ENCODE measurements at regions not wholly inside any gene's neighbourhood (a gene's known extent, or its start where the extent isn't known, plus 50 kb on each side); places are given as distances from the start of the nearest gene placed in this dataset.

DNA sequence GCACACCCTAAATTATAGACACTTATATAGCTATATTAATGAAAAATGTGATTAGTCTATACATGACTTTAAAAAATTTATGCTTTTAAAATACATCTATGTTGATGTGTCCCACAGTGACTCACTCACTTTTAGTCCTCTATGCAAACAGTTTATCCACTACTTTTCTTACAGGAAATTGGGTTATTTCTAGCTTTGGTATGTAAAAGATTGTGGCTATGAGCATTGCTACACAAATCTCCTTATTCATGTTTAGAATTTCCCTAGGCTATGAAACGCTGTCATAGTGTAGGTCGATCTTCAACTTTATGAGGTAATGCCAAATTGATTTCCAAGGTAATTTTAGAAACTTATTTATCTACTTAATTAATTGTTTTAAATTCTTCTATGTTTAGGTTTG, 687.4 kb downstream of the PRR16 start:
- DNase-seq, result no peak
- no peak overlapping the region for H3K27ac ChIP-seq
- TF ChIP-seq, protein P1, sequence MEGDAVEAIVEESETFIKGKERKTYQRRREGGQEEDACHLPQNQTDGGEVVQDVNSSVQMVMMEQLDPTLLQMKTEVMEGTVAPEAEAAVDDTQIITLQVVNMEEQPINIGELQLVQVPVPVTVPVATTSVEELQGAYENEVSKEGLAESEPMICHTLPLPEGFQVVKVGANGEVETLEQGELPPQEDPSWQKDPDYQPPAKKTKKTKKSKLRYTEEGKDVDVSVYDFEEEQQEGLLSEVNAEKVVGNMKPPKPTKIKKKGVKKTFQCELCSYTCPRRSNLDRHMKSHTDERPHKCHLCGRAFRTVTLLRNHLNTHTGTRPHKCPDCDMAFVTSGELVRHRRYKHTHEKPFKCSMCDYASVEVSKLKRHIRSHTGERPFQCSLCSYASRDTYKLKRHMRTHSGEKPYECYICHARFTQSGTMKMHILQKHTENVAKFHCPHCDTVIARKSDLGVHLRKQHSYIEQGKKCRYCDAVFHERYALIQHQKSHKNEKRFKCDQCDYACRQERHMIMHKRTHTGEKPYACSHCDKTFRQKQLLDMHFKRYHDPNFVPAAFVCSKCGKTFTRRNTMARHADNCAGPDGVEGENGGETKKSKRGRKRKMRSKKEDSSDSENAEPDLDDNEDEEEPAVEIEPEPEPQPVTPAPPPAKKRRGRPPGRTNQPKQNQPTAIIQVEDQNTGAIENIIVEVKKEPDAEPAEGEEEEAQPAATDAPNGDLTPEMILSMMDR (IDR thresholded peaks at IDR 0.05), result no peak
- no peak for TF ChIP-seq POLR2A (IDR thresholded peaks at IDR 0.05)
- no peaks in the 10 kb centered on the region for H3K27me3 ChIP-seq
- no peaks in the 10 kb centered on the region for H3K4me1 ChIP-seq
- H3K9me3 ChIP-seq, result no peaks in the 10 kb centered on the region
- H3K4me3 ChIP-seq, result no peak overlapping the region
- no peaks in the 10 kb centered on the region for H3K36me3 ChIP-seq

DNA sequence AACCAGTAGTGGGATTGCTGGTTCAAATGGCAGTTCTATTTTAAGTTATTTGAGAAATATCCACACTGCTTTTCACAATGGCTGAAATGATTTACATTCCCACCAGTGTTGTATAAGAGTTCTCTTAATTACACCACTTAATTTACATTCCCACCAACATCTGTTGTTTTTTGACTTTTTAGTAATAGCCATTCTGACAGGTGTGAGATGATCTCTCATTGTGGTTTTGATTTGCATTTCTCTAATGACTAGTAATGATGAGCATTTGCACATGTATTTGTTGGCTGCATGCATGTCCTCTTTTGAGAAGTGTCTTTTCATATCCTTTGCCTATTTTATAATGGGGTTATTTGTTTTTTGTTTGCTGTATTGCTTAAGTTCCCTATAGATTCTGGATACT, 688.3 kb downstream of the PRR16 start:
- Histone ChIP-seq H3K4me1 (no peaks in the 10 kb centered on the region), H3K27ac (no peak overlapping the region), H3K9me3 (no peaks in the 10 kb centered on the region), H3K4me3 (no peak overlapping the region), H3K27me3 (no peaks in the 10 kb centered on the region), H3K36me3 (no peaks in the 10 kb centered on the region)
- TF ChIP-seq POLR2A (IDR thresholded peaks at IDR 0.05), result no peak
- TF ChIP-seq, protein P1 (IDR thresholded peaks at IDR 0.05), result no peak
- no peak for DNase-seq

DNA sequence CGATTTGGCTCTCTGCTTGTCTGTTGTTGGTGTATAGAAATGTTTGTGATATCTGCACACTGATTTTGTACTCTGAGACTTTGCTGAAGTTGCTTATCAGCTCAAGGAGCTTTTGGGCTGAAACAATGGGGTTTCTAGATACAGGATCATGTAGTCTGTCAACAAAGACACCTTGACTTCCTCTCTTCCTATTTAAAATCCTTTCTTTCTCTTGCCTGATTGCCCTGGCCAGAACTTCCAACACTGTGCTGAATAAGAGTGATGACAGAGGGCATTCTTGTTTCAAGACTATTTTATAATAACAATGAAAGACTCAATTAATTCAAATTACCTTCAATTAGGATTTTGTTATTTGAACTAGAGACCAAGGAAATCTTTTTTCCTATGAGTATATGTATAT, 692.5 kb downstream of the PRR16 start:
- Histone ChIP-seq H3K27me3 (no peaks in the 10 kb centered on the region), H3K4me1 (no peaks in the 10 kb centered on the region), H3K4me3 (no peak overlapping the region), H3K36me3 (no peaks in the 10 kb centered on the region), H3K9me3 (no peaks in the 10 kb centered on the region), H3K27ac (no peak overlapping the region)
- TF ChIP-seq, protein P1 (IDR thresholded peaks at IDR 0.05), result no peak
- no peak for TF ChIP-seq POLR2A (IDR thresholded peaks at IDR 0.05)
- no peak for DNase-seq

DNA sequence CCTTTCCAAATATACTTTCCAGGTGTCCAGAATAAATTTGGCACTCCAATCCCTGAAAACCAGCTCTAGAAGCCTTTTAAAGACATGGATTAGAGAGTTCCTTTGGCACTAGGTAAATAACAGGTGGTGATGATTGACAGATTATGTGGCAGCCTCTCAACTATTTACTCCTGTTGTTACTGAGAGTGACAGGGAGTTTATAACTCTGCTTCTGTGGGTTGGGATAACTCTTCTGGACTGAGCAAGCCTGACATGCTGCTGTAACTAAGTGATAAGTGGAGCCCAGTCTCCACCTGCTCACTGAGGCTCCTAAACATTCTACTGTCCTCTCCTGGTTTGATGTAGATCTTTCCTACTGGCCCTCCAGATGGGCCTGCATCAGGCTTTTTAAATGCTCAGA, 693.2 kb upstream of the FTMT start:
- no peaks in the 10 kb centered on the region for H3K27me3 ChIP-seq
- H3K4me1 ChIP-seq, result no peaks in the 10 kb centered on the region
- H3K27ac ChIP-seq, result no peak overlapping the region
- no peak for DNase-seq
- H3K9me3 ChIP-seq, result no peaks in the 10 kb centered on the region
- H3K4me3 ChIP-seq, result no peak overlapping the region
- TF ChIP-seq, protein P1 (IDR thresholded peaks at IDR 0.05), result no peak
- no peak for TF ChIP-seq POLR2A (IDR thresholded peaks at IDR 0.05)
- no peaks in the 10 kb centered on the region for H3K36me3 ChIP-seq

DNA sequence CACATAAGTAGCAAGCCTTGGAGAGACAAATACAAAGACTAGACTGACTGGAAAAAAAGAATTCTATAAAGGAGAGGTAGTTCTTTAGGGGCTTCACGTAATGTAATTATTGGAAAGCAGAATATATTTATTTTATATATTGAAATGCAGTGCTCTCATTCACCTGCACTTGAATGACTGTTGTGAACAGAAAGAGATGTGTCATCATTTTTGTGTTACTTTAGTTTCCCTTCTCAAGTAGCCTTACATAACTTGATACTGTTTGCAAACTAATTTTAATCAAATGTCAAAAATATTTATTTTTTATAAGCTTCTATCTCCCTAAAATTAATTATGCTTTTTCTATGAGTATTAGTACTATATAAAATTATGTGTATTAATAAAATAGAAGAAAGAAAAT, 691.1 kb upstream of the FTMT start:
- no peak overlapping the region for H3K4me3 ChIP-seq
- no peaks in the 10 kb centered on the region for H3K27me3 ChIP-seq
- no peak for TF ChIP-seq POLR2A (IDR thresholded peaks at IDR 0.05)
- TF ChIP-seq, protein P1 (IDR thresholded peaks at IDR 0.05), result no peak
- no peaks in the 10 kb centered on the region for H3K36me3 ChIP-seq
- DNase-seq, result no peak
- H3K27ac ChIP-seq, result no peak overlapping the region
- no peaks in the 10 kb centered on the region for H3K4me1 ChIP-seq
- no peaks in the 10 kb centered on the region for H3K9me3 ChIP-seq

DNA sequence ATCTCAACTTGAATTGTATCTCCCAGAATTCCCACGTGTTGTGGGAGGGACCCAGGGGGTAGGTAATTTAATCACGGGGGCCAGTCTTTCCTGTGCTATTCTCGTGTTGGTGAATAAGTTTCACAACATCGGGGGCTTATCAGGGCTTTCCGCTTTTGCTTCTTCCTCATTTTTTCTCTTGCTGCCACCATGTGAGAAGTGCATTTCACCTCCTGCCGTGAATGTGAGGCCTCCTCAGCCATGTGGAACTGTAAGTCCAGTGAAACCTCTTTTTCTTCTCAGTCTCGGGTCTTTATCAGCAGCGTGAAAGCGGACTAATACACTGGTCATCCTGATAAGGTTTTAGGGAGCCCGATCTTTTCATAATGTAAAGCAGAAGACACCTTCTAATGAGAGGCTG, 687.0 kb upstream of the FTMT start:
- Histone ChIP-seq H3K4me1 (no peaks in the 10 kb centered on the region), H3K4me3 (no peak overlapping the region), H3K9me3 (no peaks in the 10 kb centered on the region), H3K36me3 (no peaks in the 10 kb centered on the region), H3K27me3 (no peaks in the 10 kb centered on the region), H3K27ac (no peak overlapping the region)
- DNase-seq, result no peak
- no peak for TF ChIP-seq POLR2A (IDR thresholded peaks at IDR 0.05)
- TF ChIP-seq, protein P1 (IDR thresholded peaks at IDR 0.05), result no peak

Measured in Peyer's patch (tissue), 4 donors.